Adrenal gland (tissue), 9 donors: ENCODE measurements at regions not wholly inside any gene's neighbourhood (a gene's known extent, or its start where the extent isn't known, plus 50 kb on each side); places are given as distances from the start of the nearest gene placed in this dataset.
A peak's percentile ranks its signal among the peaks of the same experiment; 100 is the strongest.

Source experiments
- DNase-seq, 7 donors: peaks; one replicate each; pipeline ENCODE4 v3.0.0-alpha.2; 2019 to 2020
- H3K27ac ChIP-seq, 5 donors: fragments of 200-600 bp; sonication (generic) in 4 of 5; 1 replicate in 3 of 5; 2 replicates in 2 of 5; pipeline versions ENCODE4 v1.5.1 to v1.8.0; 2016 to 2020; ENCODE audit warnings: mild to moderate bottlenecking in 1 of 5
- H3K27me3 ChIP-seq: fragments of 200-600 bp; 2 replicates; pipeline ENCODE4 v1.8.0; 2021
- H3K36me3 ChIP-seq, 2 donors: fragments of 200-600 bp; replicated peaks in 1 of 2; 1 replicate in 1 of 2; 2 replicates in 1 of 2; pipeline versions ENCODE4 v1.5.1 to v1.8.0; 2018 to 2022
- H3K4me1 ChIP-seq, 2 donors: fragments of 200-600 bp; replicated peaks in 1 of 2; 1 replicate in 1 of 2; 2 replicates in 1 of 2; pipeline versions ENCODE4 v1.5.1 to v1.8.0; 2018 to 2021
- H3K4me3 ChIP-seq, 4 donors: fragments of 200-600 bp; sonication (generic) in 3 of 4; one replicate each; pipeline ENCODE4 v1.5.1; 2016 to 2018
- H3K9me3 ChIP-seq, 3 donors: fragments of 200-600 bp; sonication (generic) in 1 of 3; replicated peaks in 1 of 3; 1 replicate in 2 of 3; 2 replicates in 1 of 3; pipeline versions ENCODE4 v1.5.1 to v1.8.0; 2016 to 2021
- CTCF ChIP-seq, 6 experiments: fragments of 450-650 bp in 4 of 6; fragments of 200-600 bp in 2 of 6; sonication (generic) in 1 of 6; IDR thresholded peaks; 1 replicate in 5 of 6; 2 replicates in 1 of 6; pipeline versions ENCODE4 v1.5.1 to v1.8.0; 2016 to 2021; ENCODE audit warnings: antibody characterized with exemption in 6 of 6, mild to moderate bottlenecking in 2 of 6, moderate library complexity in 1 of 6
- POLR2A ChIP-seq, 2 donors: fragments of 450-650 bp; IDR thresholded peaks; one replicate each; pipeline ENCODE4 v1.6.1; 2017; ENCODE audit warnings: antibody characterized with exemption in 2 of 2, mild to moderate bottlenecking in 2 of 2, moderate library complexity in 1 of 2
- WGBS, 4 donors: extraction: QIAGEN DNeasy Blood & Tissue Kit in 2 of 4; methylation state at CpG; one replicate each; pipeline versions ENCODE4 v1.1.5 to v1.1.7; 2013 to 2017; 5-methylcytosine and 5-hydroxymethylcytosine counted together
- intact Hi-C, 2 donors: fragments of 100-400 bp; cut with DNase I; formaldehyde crosslinking; loops; one replicate each; pipeline versions ENCODE4 v1.14.1 to v1.15.0; 2022 to 2023
- donor health status: healthy with polysubstance abuse.
- donor health status: Bipolar disorder and iron deficiency.
- donor health status: DM: yes; HTN: yes; CAD: no.
- donor health status: DM: no; HTN: no; CAD: no.
- donor health status: DM: no; HTN: no; CAD: no.

GRCh38 chr21:24899138-24899537, 708.1 kb downstream of the MRPL39 start:
- intact Hi-C loops: loop anchor here in 1 of 2 donors (5.0 to 10.0 kb wide), 2 partner anchors 143 to 486 kb away; no protein-coding TSS in a partner anchor
- H3K4me1 ChIP-seq: no peaks in the 10 kb centered on the region
- H3K27me3 ChIP-seq: no peaks in the 10 kb centered on the region
- H3K9me3 ChIP-seq: no peaks in the 10 kb centered on the region
- DNase-seq: no peak
- H3K36me3 ChIP-seq: no peaks in the 10 kb centered on the region
- no peak for TF ChIP-seq POLR2A (IDR thresholded peaks at IDR 0.05)
- WGBS, 4 donors: 79 to 87% (median 82%) methylated on average over 2 of the region's 2 CpGs
- no peak overlapping the region for H3K27ac ChIP-seq
- no peak overlapping the region for H3K4me3 ChIP-seq

DNA sequence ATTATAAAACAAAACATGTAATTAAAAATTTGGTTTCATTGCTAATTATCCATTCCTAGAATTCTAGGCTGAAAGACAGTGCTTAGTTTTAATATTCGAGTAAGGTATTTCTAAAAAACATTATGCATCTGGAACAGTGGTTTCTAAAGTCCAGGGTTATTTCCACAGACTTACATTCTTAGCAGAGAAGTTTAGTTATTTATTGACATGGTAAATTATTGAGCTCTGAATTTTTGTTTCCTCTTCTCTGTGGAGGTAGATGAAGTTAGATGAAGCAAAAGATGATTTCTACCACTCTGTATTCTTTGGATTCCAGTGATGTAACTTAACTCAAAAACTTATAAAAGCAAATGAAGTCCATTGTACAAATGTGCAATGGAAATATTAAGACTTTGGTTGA, 709.4 kb downstream of the MRPL39 start:
- Histone ChIP-seq H3K27ac (no peak overlapping the region), H3K4me1 (no peaks in the 10 kb centered on the region), H3K4me3 (no peak overlapping the region), H3K27me3 (no peaks in the 10 kb centered on the region), H3K36me3 (no peaks in the 10 kb centered on the region), H3K9me3 (no peaks in the 10 kb centered on the region)
- no peak for DNase-seq
- intact Hi-C loops: loop anchor here in 1 of 2 donors (5.0 to 10.0 kb wide), 2 partner anchors 144 to 487 kb away; no protein-coding TSS in a partner anchor
- TF ChIP-seq POLR2A (IDR thresholded peaks at IDR 0.05) (no peak), CTCF (IDR thresholded peaks at IDR 0.05) (no peak)
- 68 to 86% (median 75%) methylated on average over 1 of the region's 1 CpG for WGBS, 4 donors

GRCh38 chr21:24896735-24897124, 710.6 kb downstream of the MRPL39 start:
- no peaks in the 10 kb centered on the region for H3K27me3 ChIP-seq
- intact Hi-C loops: loop anchor here in 1 of 2 donors (5.0 to 10.0 kb wide), 2 partner anchors 146 to 488 kb away; no protein-coding TSS in a partner anchor
- no peak overlapping the region for H3K27ac ChIP-seq
- H3K9me3 ChIP-seq: no peaks in the 10 kb centered on the region
- no peak overlapping the region for H3K4me3 ChIP-seq
- H3K36me3 ChIP-seq: no peaks in the 10 kb centered on the region
- H3K4me1 ChIP-seq: no peaks in the 10 kb centered on the region
- TF ChIP-seq POLR2A (IDR thresholded peaks at IDR 0.05) (no peak), CTCF (IDR thresholded peaks at IDR 0.05) (no peak)
- no peak for DNase-seq

GRCh38 chr21:24895885-24896734, 711.2 kb downstream of the MRPL39 start:
- intact Hi-C loops: loop anchor here in 1 of 2 donors (5.0 to 10.0 kb wide), 2 partner anchors 146 to 489 kb away; no protein-coding TSS in a partner anchor
- Histone ChIP-seq H3K9me3 (no peaks in the 10 kb centered on the region), H3K36me3 (no peaks in the 10 kb centered on the region), H3K4me1 (no peaks in the 10 kb centered on the region), H3K27ac (no peak overlapping the region), H3K4me3 (no peak overlapping the region), H3K27me3 (no peaks in the 10 kb centered on the region)
- 69 to 83% (median 75%) methylated on average over 3 of the region's 3 CpGs for WGBS, 4 donors
- DNase-seq: peak; percentile 15 to 61 (median 34)
- TF ChIP-seq POLR2A (IDR thresholded peaks at IDR 0.05) (no peak), CTCF (IDR thresholded peaks at IDR 0.05) (peak; percentile 27 to 80 (median 72))
